COLO668 (cell line): ENCODE measurements at regions not wholly inside any gene's neighbourhood (a gene's known extent, or its start where the extent isn't known, plus 50 kb on each side); places are given as distances from the start of the nearest gene placed in this dataset.
"Not testable (repeated sequence)": the region's sequence is repeated elsewhere in the genome, so short reads cannot be mapped to it uniquely, and the experiment has no call there.

Source experiments
- DNase-seq: peaks from one replicate; lab custom pipeline; 2025; ENCODE audit not compliant: unreplicated experiment; lab: John Stamatoyannopoulos, UW

- DNase-seq = no peak
Observed at GRCh38 chr9:80502306-80502705, 930.5 kb downstream of the TLE4 start.

- DNase-seq = no peak
Observed at GRCh38 chr9:80501635-80502034, 929.9 kb downstream of the TLE4 start.

- no peak for DNase-seq
Observed at GRCh38 chr9:80500300-80500699, 928.5 kb downstream of the TLE4 start.

GRCh38 chr9:80498001-80498555 lies 926.3 kb downstream of the TLE4 start:
- no peak for DNase-seq

- no peak for DNase-seq
Observed at GRCh38 chr9:80496901-80497556, 925.3 kb downstream of the TLE4 start.

GRCh38 chr9:80493258-80493657 lies 921.5 kb downstream of the TLE4 start:
- DNase-seq = no peak

GRCh38 chr9:80492221-80492620 lies 920.5 kb downstream of the TLE4 start:
- no peak for DNase-seq

- DNase-seq = no peak
Observed at GRCh38 chr9:80491086-80491696, 919.4 kb downstream of the TLE4 start.

GRCh38 chr9:80489329-80489728 lies 917.6 kb downstream of the TLE4 start:
- DNase-seq = no peak

- DNase-seq = no peak
Observed at GRCh38 chr9:80485420-80486250, 913.9 kb downstream of the TLE4 start.

GRCh38 chr9:80482251-80482650 lies 910.5 kb downstream of the TLE4 start:
- not testable (repeated sequence) for DNase-seq

GRCh38 chr9:80467632-80468031 lies 895.9 kb downstream of the TLE4 start:
- DNase-seq = no peak

GRCh38 chr9:80465556-80465955 lies 893.8 kb downstream of the TLE4 start:
- DNase-seq = no peak

- no peak for DNase-seq
Observed at GRCh38 chr9:80449513-80449912, 877.7 kb downstream of the TLE4 start.

GRCh38 chr9:80448996-80449395 lies 877.2 kb downstream of the TLE4 start:
- no peak for DNase-seq

- DNase-seq = no peak
Observed at GRCh38 chr9:80447876-80448275, 876.1 kb downstream of the TLE4 start.

GRCh38 chr9:80440724-80441123 lies 869.0 kb downstream of the TLE4 start:
- DNase-seq = no peak

- no peak for DNase-seq
Observed at GRCh38 chr9:80437825-80438224, 866.1 kb downstream of the TLE4 start.

GRCh38 chr9:80437091-80437640 lies 865.4 kb downstream of the TLE4 start:
- no peak for DNase-seq

GRCh38 chr9:80435591-80435990 lies 863.8 kb downstream of the TLE4 start:
- DNase-seq = no peak

- DNase-seq = no peak
Observed at GRCh38 chr9:80426992-80427391, 855.2 kb downstream of the TLE4 start.
